GM21619 (cell line): ENCODE measurements at regions not wholly inside any gene's neighbourhood (a gene's known extent, or its start where the extent isn't known, plus 50 kb on each side); places are given as distances from the start of the nearest gene placed in this dataset.
"Not testable (repeated sequence)": the region's sequence is repeated elsewhere in the genome, so short reads cannot be mapped to it uniquely, and the experiment has no call there.

ENCODE experiments used
- ATAC-seq: cut with Tn5 transposase; IDR thresholded peaks from one replicate; pipeline ENCODE4 v1.9.1; 2021; ENCODE audit not compliant: unreplicated experiment

DNA sequence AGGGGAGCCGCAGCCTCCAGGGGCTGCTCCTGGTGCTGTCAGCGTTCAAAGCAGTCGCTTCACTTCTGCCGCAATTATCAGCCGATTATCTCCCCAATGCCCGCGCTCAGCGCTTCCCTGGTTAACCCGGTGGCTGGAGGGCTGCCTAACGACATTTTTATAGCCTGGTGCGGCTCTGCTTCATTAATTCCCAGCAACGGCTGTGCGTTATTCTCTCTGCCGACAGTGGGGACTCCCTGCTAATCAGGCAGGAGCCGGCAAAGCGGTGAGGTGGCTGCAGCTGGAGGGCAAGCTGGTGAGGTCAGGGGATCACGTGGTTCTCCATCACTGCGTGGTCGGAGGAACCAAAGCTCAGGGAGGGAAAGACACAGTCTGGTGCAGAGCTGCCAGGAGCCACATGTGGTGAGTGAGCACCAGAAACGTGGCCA, 62.9 kb downstream of the GLRX5 start:
- ATAC-seq: peak; percentile 84

DNA sequence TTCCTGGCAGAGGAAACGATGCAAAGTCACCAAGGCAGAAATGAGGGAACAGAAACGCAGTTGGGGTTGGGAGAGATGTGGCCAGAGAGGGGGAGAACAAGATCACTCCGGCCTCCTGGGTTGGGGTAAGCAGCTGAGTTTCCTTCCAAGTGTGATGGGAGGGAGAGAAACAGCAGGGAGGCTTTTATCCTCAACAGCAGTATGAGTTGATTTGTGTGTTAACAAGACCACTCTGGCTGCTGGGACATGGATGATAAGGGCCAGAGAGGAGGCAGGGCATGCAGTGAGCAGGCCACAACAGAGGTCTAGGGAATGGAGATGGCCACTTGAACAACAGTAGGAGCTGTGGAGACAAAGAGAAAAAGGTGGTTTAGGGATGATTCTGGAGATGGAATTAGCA, 66.8 kb downstream of the GLRX5 start:
- no peak for ATAC-seq

DNA sequence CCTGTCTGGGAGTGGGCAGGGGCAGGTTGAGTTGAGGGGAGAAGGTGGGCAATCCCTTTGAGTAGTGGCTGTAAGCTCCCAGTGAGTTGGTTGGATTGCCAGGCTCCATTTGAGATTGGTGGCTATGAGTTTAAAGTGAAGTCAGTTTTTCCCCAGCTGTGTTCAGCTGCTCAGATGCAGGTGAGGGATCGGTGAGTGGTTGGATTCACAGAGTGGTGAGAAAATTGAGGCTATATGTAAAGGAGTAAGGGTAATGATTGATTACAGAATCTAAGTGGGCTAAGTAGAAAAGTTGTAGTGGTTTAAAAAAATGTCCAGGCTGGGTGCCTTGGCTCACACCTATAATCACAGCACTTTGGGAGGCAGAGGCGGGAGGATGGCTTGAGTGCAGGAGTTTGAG, 68.6 kb downstream of the GLRX5 start:
- ATAC-seq: peak; percentile 61

DNA sequence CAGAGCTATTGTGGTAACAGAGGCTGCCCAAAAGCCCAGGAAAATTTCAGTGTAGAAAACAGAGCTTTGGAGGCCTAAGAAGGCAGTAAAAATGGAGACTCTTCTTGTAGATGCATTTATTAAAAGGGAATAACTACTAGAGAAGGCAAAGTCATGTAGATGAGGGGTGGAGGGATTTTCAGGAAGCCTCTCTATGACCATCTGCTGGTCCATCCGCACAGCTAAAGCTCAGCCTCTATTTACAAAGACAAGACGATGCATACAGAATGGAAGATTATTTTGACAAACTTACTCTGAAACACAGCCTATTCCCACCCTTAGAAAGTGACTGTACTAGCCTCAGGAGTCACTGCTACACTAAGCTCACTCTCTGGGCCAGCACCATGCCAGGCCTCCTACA, 71.4 kb downstream of the GLRX5 start:
- no peak for ATAC-seq

DNA sequence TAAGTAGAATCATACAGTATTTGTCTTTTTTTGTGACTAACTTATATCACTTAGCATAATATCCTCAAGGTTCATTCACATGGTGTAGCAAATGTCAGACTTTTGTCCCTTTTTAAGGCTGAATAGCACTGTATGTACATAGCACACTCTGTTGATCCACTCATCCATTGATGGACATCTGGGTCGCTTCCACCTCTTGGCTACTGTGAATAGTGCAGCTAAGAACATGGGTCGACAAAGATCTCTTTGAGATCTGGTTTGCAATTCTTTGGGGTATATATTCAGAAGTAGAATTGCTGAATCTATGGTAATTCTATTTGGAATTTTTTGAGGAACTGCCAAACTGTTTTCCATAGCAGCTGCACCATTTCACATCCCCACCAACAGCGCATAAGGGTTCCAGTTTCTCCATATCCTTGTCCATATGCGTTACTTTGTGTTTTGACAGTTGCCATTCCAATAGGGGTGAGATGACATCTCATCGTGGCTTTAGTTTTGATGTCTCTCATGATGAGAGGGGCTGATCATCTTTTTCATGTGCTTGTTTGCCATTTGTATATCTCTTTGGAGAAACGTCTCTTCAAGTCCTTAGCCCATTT, 73.9 kb downstream of the GLRX5 start:
- no peak for ATAC-seq

DNA sequence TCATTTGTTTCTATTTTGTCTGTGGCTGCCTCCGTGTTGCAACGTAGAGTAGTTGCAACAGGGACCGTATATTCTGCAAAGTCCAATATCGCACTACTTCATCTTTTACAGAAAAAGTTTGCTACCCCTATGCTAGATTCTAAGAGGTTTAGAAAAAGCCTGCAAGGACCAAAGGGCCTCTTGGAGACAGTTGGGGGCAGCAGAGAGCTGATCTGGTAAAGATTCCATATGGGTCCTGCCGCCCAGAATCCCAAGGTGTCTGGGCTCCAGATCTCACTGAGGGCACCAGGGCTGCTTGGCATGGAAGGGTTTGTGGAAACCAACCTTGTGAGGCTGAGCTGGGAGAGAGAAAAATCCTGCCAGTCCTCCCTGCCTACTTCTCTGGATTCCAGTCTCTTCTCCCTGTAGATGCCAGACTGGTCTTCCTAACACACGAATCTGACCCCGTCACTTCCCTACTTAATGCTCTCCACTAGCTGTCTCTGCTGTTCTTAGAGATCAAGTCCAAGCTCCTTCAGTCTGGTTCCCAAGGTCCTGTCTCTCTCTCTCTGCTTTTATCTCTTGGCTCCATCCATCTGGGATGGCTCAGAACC, 74.6 kb downstream of the GLRX5 start:
- no peak for ATAC-seq

DNA sequence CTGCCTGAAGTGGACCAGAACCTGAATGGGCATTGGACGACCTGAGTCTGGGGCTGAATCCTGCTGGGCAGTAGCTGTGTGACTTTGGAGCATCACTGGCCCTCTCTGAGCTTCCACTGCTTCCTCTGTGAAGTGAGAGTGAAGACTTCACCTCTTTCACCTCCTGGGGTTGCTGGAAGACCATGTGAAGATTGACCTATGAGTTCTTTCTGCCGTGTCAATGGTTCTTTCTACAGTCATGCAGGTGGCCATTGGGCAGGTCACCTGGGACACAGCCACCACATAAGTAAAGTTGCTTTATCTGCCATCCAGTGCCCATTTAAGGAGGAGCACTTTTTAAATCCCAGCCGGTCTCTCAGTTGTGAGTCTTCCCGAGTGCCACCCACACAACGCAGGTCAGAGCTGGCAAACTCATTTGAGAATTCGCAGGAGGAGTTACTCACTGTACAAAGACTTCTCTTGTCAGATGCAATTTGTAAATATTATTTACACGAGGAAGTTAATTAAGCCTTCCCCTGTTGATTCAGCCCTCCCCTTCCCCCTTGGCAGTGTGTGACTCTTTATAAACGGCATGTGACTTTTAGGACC, 74.8 kb upstream of the TCL1B start:
- ATAC-seq: no peak

DNA sequence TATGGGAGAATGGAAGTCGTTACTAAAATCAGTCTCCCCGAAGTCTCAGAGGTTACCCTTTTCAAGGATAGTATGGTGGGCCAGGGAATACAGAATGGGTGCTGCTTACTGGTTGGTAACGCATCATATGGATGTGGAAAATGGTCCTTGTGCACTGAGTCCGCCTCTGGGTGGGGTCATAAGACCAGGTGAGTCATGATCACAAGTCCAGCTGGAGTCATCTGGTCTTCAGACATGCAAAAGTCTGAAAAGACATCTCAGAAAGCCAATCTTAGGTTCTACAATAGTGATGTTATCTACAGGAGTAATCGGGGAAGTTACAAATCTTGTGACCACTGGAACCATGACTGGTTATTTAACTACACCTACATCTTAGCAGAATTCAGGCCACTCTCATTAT, 71.9 kb upstream of the TCL1B start:
- no peak for ATAC-seq

DNA sequence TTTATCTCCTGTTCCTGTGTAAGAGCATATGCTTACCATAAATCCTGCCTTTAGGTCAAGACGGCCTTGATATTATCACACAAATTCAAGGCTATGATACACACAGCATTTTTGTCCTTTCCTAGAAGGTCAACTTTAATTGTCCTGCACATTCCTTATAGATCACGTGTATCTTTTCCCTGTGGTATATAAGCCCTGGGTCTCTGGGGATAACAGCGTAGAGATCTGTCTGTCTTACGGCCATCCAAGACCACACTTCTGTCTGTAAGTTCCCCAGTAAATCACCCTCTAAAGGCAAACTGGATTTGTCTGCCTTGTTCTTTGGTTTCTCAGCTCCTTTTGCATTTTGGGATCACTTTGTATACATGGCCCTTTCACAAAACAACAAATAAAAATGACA, 69.5 kb upstream of the TCL1B start:
- no peak for ATAC-seq

DNA sequence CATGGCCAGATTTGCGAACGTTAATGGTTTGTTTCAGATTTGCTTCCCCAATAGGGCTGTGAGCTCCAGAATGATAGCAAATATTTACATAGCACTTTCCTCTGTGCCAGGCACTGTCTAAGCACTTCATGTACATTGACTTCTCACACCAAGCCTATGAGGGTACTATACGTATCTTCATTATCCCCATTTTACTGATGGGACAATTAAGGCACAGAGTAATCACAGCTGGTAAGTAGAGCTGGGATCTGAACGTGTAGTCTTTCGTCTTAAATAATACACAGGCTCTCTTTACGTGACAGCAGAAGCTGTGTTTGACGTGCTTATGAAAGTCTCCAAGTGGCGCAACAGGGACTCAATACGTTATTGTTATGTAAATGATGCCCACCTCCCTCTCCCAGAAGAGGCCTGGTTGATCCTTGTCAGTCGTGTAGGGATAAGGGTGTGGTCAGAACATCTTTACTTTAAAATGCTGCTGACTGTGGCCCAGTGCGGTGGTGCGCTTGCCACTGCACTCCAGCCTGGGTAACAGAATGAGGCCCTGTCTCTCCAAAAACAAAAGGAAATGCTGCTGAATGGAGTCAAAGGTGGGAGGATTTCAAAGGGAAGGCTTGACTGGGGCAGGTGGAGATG, 66.3 kb upstream of the TCL1B start:
- no peak for ATAC-seq

DNA sequence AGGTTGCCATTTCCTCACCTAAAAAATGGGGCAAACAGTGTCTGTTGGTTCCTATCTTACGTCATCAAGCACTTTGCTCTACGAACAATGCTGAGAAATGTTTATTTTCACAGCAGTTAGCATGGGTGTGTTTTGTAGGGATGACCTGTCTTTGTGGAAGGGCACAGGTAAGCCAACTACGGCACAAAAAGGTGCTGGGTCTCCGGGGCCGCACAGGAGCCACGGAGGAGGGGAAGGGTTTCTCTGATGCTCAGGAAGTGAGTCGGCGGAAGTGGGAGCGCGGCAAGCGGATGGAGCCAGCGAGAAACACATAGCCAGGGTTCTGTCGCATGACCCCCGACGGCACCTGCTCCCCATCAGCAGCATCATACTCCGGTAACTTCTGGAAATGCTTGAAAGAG, 65.6 kb upstream of the TCL1B start:
- ATAC-seq: no peak

DNA sequence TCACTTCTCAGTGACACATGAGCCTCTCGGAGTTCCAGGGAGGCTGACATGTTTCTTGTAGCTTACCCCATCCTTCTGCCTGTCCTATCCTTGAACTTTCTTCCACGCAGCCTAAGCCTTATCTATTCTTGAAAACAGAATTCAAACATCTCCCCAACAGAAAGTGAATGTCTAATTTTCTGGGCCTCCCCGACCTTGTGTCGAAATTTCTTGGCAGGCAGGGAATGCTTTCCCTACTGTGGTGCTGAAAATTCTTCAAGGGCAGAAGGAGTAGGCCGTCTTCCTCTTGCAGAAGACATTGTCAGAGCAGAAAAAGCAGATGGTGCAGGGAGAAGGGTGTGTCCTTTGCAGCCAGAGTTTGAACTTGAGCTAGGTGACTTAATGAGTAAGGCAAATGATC, 63.0 kb upstream of the TCL1B start:
- no peak for ATAC-seq

DNA sequence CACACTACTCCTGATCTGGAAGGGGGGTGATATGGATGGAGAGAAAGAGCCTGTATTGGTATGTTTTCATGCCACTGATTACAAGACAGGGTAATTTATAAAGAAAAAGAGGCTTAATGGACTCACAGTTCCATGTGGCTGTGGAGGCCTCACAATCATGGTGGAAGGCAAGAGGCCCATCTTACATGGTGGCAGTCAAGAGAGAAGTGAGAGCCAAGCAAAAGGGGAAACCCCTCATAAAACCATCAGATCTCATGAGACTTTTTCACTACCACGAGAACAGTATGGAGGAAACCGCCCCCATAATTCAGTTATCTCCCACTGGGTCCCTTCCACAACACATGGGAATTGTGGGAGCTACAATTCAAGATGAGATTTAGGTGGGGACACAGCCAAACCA, 60.5 kb upstream of the TCL1B start:
- ATAC-seq: not testable (repeated sequence)

DNA sequence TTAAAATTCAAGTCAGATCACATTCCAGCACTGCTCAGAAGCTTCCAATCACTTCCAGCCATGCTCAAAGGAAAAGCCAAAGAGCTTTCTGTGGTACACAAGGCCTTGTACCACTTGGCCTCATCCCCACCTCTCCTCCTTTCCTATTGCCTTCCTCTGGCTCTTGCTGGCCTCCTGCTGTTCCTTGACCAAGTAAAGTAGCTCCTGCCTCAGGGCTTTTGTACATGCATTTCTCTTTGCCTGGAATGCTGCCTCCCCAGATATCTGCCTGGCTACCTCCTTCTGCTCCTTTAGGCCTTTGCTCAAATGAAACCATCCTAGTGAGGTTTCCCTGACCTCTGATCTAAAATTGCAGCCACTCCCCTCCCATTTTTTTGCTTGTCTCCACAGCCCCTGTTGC, 51.2 kb upstream of the TCL1B start:
- no peak for ATAC-seq
